CD4-positive, alpha-beta T cell treated with Interleukin-21 for 1 hour (primary cell): ENCODE measurements at regions not wholly inside any gene's neighbourhood (a gene's known extent, or its start where the extent isn't known, plus 50 kb on each side); places are given as distances from the start of the nearest gene placed in this dataset.
"Not testable (repeated sequence)": the region's sequence is repeated elsewhere in the genome, so short reads cannot be mapped to it uniquely, and the experiment has no call there.

Source experiments
- DNase-seq: peaks from one replicate; pipeline ENCODE4 v3.0.0-alpha.2; 2020

DNA sequence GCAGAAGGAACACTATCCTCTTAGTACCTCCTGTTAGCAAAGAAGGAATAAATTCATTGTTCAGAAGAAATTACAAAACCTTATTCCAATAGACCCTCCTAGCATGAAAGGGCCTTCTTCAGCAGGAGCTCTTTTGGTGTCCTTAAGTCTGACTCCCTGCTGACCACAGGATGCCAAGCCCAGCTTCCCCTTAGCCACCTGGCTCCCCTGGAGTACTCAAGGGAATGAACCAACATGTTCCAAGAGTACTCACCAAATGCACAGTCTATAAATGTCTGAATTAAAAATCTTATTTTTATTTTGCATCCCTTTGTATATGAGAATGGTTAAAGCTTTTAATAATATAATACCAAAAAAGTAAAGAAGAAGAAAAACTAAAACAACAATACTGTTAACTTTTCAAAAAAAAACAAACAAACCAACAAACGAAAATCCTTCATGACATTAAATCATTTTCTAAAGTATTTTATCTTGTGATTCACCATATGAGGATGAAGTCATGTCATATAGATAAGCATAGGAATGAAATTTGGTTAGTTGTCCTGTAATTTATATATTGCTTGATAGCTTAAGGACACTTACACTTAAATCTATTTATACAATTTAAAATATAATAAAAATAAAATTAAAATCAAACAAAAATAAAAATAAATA is 1355.1 kb downstream of the HACE1 start:
- no peak for DNase-seq

DNA sequence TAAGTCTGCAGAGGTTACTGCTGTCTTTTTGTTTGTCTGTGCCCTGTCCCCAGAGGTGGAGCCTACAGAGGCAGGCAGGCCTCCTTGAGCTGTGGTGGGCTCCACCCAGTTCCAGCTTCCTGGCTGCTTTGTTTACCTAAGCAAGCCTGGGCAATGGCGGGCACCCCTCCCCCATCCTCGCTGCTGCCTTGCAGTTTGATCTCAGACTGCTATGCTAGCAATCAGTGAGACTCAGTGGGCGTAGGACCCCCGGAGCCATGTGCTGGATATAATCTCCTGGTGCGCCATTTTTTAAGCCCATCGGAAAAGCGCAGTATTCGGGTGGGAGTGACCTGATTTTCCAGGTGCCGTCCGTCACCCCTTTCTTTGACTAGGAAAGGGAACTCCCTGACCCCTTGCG is 1363.1 kb downstream of the HACE1 start:
- DNase-seq = not testable (repeated sequence)

DNA sequence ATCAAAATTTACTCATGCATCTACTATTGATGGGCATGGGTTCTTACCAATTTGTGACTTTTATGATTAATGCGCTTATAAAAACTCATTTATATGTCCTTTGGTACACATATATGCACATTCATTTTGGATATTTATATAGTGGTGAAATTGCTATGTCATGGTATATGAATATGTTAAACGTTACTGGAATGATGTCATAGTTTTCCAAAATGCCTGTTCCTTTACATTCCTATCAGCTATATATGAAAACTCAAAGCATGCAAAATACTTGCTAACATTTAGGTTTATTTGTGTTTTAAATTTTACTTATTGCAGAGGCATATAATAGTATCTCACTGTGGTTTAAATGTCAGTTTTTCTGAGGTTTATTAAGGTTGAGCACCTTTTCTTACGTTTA is 1403.1 kb downstream of the HACE1 start:
- no peak for DNase-seq

DNA sequence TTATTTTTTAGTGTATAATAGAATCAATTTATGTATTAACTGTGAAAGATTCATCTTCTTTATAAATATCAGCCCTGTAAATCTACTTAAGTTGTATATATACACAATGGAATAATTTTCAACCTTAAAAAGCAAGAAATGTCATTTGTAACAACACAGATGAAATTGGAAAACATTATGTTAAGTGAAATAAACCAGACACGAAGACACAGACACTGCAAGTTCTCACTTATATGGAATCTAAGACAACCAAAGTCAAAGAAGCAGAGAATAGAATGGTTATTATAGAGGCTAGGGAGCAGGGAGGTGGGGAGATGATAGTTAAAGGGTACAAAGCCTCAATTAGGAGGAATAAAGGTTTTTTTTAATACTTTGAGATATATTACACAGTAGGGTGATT is 1404.4 kb downstream of the HACE1 start:
- no peak for DNase-seq

DNA sequence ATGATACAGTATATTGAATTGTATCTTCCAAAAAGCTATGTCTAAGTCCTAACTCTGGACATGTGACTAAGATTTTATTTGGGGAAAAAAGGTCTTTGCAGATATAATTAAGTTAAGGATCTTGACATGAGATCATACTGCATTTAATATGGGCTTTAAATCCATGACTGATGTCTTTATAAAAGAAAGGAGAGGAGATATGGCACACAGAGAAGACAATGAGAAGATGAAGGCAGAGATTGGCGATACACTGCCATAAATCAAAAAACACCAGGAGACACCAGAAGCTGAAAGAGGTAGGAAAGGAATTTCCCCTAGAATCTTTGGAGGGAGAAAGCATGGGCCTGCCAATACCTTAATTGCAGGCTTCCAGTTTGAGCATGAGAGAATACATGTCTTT is 1450.2 kb downstream of the HACE1 start:
- no peak for DNase-seq

DNA sequence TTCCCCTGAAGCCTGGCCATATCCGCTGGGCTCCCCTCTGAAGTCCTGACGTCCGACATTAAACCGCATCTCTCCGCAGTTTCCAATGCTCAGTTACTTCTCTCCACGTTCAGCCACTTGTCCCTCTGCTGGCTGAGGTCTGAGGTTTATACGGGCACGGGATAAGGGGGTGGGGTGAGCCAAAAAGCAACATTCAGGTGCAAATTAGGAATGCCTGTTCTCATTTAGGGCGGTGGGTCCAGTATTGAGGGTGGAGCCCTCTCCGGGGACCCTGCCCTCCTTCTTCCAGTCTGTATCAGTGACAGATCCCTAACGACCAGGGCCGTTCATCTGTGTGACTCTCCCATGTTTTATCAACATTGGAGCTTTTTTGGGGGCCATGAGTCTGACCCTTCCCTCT is 1454.4 kb downstream of the HACE1 start:
- no peak for DNase-seq

DNA sequence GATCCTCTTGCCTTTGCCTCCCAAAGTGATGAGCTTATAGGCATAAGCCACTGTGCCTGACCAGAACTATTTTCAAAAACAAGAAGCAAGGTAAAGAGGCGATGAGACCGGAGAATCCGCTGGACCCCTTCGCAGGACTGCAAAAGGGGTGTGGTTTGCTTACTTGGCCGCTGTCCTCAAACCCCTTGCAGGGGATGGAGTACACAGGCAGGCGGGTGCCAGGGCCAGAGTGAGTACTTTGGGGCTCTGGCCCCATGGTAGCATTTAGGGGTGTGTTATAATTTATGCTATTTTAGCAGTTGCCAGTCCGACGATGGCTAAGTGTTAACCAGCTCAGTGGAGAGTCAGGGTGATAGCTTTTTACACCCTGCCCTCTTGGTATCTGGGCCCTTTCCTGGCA is 1454.9 kb downstream of the HACE1 start:
- no peak for DNase-seq

DNA sequence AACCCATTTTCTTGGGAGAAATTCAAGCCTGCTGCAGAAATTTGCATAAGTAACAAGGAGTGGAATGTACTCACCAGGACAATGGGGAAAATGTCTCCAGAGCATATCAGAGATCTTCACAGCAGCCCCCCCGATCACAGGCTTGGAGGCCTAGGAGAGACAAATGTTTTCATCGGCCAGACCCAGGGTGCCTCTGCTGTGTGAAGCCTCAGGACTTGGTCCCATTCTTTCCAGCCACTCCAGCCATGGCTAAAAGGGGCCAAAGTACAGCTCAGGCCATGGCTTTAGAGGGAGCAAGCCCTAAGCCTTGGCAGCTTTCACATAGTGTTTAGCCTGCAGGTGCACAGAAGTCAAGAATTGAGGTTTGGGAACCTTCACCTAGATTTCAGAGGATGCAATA is 1463.0 kb downstream of the HACE1 start:
- DNase-seq = no peak

DNA sequence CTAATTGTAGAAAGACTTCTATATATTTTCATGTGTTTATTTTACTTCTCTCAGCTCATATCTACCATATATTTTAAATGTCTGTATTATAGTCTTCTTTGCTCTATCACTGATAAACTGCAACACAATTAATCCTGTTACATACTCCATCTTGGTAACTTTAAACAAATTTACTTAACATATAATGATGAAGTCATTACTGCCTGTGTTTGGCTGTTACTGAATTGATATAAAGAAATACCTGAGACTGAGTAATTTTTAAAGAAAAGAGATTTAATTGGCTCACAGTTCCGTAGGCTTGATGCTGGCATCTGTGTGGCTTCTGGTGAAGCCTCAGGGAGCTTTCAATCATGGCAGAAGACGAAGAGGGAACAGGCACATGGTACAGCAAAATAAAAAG is 1480.4 kb downstream of the HACE1 start:
- no peak for DNase-seq

DNA sequence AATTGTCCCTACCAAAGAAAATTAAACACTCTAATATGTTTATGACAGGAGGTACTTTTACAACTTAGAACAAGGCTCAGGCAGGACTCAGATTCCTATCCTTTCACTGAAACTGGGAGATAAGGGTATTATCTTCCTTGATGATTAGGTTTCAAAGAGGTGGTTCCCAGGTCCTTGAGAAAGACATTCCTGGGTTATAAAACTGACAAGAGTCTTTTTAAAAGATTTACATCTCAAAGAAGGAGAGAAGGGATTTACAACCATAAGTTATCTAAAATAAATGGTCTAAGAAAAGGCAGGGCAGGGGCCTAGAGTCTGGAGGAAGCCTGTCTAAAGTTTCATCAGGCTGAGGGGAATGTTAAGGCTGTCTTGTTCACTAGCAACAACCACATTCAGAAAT is 1492.5 kb downstream of the HACE1 start:
- DNase-seq = no peak

DNA sequence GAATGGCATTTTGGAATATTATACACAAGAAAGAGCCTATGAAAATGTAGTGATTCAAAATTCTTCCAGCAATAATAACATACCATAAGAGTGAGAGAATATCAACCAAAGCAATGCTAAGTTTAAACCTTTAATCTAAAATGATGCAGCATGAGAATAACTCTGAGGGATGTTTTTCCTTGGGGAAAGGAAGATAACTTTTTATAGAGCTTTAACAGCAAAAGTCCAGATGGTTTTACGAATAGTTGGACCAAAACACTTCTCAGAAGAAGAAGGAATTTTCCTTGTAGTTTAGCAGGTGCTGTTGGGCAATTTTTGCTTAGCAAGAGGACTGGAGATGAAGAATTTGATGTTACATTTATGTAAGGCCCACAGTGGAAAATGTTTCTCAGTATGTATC is 1503.2 kb downstream of the HACE1 start:
- no peak for DNase-seq

DNA sequence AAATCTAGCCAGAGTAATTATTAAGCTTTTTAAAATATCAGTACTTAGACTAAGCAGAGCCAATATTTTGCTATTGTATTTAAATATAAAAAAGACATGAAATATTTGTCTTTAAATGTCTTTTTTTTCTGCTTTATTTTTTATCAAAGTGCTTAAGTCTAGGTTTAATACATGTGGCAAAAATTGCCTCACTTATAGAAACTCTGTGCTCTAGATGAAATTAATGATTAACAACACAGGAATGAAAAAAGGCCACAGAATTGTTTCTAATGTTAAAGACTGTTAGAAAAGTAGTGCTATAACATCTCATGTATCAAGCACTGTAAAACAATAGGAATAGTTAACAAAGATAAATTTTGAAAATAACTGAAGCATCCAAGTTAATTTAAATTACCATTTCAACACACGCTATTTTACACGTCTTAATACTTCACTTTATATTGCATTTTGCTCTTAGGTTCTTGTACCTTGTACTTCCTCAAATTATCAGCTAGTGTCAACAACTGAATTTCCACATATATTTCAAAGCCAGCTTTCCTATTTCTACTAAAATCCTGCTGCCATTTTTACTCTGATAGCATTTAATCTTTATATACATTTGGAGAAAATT is 1515.1 kb downstream of the HACE1 start:
- no peak for DNase-seq

DNA sequence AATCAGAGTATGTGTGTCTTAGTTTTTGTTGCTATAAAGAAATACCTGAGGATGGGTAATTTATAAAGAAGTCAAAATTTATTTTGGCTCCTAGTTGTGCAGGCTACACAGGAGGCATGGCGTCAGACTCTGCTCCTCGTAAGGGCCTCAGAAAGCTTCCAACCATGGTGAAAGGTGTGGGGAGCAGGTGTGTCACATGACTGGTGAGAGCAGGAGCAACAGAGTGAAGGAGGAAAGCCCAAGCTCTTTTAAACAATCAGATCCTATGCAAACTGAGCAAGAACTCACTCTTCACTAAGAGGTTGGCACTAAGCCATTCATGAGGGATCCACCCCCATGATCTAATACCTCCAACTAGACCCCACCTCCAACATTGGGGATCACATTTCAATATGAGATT is 1524.3 kb downstream of the HACE1 start:
- no peak for DNase-seq

DNA sequence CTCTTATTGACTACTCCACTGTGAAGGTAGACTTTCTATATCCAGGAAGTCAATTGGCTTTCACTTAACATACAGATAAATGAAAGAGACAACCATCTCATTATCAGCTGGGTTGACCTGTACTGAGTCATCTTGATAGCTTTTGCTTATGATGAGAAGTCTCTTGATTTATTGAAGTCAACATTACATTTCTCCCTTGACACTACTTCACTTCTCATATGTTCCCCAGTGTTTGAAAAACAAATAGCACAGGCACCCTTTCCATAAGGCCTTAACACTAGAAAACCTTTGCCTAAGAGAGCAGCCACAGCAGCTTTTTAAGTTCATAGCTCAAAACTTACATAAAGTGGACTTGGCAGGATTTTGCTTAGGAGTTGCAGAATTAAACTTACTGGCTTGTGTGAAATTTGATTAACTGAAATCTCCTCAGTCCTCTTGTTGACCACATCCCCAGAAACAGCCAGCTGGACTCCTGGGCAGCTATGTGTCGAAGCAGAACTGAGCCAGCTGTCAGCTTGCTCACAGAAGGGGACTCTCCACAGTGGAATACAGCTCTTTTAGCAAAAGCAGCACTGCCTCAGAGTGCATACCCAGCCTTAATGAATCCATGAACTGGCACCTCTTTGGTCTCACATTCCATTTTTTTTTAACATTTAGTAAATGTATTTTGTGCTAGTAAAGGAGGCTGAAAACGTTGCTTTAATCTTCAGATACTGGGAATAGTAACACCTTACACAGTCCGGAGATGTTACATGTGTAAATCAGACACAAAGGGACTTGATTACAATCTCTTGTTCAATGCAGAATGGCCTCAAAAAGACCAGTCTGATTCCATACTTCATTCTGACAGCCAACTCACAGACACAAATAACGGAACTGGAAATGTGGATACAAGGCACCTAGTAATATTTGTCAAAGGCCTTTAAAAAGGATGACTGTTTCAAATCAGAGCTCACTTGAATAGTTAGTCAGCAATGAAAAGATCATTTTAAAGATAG is 1532.7 kb downstream of the HACE1 start:
- no peak for DNase-seq

DNA sequence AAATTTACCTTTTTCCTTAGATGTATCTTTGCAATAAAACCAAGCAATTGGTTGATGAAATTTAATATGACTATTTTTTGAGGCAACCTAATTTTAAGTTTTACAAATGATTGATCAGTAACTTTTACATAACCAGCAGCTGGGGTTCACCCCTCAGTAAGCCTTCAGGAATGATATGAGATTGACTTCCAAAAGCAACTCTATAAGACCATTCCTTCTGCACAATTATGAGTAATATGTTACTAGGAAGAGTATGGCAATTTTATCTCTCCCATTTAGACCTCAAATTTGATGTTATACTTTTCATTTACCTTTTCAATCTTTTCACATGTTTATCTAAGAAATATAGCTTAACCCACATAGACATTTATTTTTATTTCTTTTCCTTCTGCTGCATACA is 1546.3 kb downstream of the HACE1 start:
- no peak for DNase-seq

DNA sequence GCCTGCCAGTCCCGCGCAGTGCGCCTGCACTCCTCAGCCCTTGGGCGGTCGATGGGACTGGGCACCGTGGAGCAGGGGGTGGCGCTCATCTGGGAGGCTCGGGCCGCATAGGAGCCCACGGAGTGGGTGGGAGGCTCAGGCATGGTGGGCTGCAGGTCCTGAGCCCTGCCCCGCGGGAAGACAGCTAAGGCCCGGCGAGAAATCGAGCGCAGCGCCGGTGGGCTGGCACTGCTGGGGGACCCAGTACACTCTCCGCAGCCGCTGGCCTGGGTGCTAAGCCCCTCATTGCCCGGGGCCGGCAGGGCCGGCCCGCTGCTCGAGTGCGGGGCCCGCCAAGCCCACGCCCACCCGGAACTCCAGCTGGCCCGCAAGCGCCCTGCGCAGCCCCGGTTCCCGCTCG is 1565.3 kb downstream of the HACE1 start:
- not testable (repeated sequence) for DNase-seq

DNA sequence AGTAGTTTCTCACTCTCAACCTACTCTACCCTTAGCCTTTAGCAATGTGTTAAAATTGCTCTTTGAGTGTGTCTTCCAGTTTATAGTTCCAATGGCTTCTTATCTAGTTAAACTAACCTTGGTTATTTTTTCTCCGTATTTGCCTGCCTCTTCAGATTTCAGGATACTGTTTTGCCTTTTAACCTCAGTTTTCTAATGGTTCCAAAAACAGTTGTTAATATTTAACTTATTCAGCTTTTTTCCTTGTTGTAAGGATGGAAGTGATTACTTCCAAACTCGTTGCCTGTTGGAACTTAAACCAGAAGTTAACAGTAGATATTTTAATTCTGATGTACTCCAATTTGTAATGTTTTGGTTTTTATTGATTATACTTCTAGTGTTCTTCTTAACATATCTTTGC is 1574.9 kb downstream of the HACE1 start:
- no peak for DNase-seq

DNA sequence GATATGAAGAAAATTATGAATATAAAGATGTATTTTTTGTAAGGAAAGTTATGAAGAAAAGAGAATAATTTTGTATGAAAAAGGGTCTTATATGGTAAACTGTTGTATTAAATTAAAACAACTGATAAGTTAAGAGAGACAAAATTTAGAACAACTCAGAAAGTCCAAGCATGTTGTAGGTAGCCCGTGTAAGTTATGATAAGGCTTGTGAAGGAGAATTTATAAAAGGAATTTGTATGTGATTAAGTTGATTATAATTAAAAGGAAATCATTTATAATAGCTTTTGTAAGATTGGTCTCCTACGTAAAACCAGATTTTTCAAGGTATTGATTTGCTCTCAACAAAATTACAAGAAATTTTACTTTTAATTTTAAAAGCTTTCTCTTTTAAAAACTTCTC is 1579.3 kb downstream of the HACE1 start:
- no peak for DNase-seq

DNA sequence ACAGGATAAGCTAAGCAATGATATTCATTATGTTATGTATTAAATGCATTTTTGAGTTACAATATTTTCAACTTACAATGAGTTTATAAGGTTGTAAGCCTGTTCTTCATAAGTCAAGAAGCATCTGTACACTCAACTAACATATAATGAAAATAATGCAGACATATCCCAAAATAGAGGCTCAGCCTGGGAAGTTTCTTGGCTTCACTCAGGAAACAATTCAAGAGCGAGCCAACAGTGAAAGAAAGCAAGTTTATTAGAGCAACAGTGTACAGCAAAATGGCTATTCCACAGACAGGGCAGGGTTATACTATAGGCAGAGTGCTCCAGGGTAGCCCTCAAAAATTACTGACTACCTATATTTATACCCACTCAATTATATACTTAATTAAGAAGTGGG is 1581.8 kb downstream of the HACE1 start:
- no peak for DNase-seq

DNA sequence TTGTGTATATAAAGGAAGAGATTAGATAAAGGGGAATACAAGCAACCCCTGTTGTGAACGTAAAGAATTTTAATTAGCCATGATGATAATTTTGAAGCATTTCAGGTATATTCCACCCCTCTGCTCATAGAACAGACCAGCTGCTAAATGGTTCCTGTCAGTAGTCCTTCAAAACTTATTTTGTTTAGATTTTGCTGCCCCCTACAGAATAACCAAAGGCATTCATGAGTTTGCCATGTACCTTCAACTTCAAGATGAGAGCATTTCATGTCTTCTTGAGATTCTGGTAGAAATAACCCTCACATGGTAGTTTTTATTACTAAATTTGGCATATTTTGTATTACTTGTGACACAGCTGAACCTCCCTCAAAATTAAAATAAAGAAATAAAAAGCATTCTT is 1586.7 kb downstream of the HACE1 start:
- DNase-seq = no peak

DNA sequence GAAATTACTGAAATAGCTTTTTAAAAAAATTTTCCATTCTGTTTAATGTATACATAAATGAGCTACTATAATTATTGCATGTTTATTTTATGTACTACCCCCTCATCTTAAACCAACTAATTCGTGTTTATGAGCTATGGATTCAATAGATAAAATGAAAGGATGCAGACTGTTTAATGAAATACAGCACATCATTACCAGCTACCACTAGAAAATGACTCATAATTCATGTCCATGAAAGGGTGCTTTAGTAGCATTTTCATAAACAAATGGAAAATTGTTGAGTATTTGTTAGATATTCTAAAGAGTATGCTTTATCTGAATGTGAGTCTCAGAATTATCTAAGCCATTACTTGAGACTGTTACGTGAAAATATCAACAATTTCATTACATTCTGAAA is 1590.1 kb downstream of the HACE1 start:
- DNase-seq = no peak

DNA sequence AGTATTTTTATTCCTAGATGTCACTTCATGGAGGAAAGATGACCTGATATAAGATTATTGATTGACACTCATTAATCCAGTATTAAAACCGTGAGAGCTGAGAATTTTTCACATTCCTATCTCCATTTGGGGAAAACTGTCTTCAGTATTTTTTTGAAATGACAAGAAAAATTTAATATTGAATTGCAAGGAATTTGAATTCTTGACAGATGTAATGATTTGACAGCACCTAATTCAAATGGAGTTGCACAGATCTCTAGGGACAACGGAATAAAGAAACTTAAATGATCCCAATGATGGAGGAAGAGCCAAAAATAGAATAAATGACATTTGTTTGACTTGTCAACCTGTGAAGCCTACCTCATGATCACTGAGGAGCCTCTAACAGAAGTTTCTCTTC is 1591.4 kb downstream of the HACE1 start:
- DNase-seq = no peak

DNA sequence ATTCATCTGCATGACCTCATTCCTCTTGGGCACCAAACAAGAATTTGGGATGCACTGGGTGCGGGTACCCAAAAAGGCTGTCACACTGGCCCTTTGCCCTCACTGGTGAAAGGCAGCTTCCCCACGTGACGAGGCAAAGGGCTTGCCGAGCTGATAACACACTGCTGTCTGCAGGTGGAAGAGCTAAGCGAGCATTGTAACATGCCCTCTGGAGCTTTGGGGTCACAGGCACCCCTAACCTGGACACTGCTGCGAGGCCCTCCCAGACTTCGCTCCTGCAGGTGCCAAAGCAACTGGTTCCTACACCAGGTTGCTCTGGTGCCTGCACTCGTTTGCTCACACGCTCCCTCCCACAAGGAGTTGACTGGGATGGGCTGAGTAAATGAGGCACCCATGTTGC is 1595.7 kb downstream of the HACE1 start:
- no peak for DNase-seq

DNA sequence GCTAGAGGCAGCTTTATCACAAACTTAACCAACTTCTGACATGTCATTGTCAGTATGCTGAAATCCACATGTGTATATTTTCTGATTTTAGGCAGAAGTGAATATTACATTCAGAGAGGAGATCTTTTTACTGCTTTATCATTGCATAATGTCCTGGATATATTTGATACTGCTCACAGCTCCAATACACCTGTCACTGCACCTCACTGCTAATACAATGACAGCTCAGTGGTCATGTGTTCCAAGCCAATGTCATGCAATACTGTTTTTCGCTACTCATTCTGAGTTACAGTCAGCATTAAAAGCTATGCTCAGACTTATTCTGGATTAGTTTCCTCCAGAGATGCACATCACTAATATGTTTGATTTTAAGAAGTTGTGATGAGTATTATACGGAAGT is 1604.6 kb downstream of the HACE1 start:
- DNase-seq = no peak
